ENCODE measurements at regions not wholly inside any gene's neighbourhood (a gene's known extent, or its start where the extent isn't known, plus 50 kb on each side); places are given as distances from the start of the nearest gene placed in this dataset.
A peak's percentile ranks its signal among the peaks of the same experiment; 100 is the strongest.

- H3K9me3 Mint-ChIP-seq, result no peaks in the 10 kb centered on the region
- H3K4me1 Mint-ChIP-seq, result peaks cover 6% of the 10 kb centered on the region; the same call in 2 of the 3 replicates
- Histone ChIP-seq H3K36me3 (ENCODE audit: insufficient read depth) (no peaks in the 10 kb centered on the region), H2AFZ (peak overlapping the region; percentile 26; the same call in 1 of the 2 replicates), H3K27ac (ENCODE audit: low read depth) (no peak overlapping the region), H3K9me2 (ENCODE audit: insufficient read depth) (no peaks in the 10 kb centered on the region), H4K20me1 (replicated peaks; ENCODE audit: insufficient read depth) (no peaks in the 10 kb centered on the region), H3K79me2 (replicated peaks; ENCODE audit: insufficient read depth) (no peaks in the 10 kb centered on the region), H3K27me3 (ENCODE audit: insufficient read depth) (no peaks in the 10 kb centered on the region), H3K4me1 (ENCODE audit: insufficient read depth) (peaks cover 4% of the 10 kb centered on the region), H3K4me3 (no peak overlapping the region), H3K4me2 (no peak overlapping the region), H3F3A (replicated peaks; ENCODE audit: low read depth) (no peaks in the 10 kb centered on the region)
- no peaks in the 10 kb centered on the region for H3K27me3 Mint-ChIP-seq (ENCODE audit: insufficient read depth, low read depth, poor library complexity)
- no peak for DNase-seq (ENCODE audit: low spot score)
- TF ChIP-seq ZNF114 (CRISPR knock-in tag; IDR thresholded peaks at IDR 0.05) (no peak), EZH2 (IDR thresholded peaks at IDR 0.05; ENCODE audit: low read depth, unreplicated experiment) (no peak), STAT1 (IDR thresholded peaks at IDR 0.05; ENCODE audit: unreplicated experiment) (no peak)
- TF ChIP-seq, protein P1, sequence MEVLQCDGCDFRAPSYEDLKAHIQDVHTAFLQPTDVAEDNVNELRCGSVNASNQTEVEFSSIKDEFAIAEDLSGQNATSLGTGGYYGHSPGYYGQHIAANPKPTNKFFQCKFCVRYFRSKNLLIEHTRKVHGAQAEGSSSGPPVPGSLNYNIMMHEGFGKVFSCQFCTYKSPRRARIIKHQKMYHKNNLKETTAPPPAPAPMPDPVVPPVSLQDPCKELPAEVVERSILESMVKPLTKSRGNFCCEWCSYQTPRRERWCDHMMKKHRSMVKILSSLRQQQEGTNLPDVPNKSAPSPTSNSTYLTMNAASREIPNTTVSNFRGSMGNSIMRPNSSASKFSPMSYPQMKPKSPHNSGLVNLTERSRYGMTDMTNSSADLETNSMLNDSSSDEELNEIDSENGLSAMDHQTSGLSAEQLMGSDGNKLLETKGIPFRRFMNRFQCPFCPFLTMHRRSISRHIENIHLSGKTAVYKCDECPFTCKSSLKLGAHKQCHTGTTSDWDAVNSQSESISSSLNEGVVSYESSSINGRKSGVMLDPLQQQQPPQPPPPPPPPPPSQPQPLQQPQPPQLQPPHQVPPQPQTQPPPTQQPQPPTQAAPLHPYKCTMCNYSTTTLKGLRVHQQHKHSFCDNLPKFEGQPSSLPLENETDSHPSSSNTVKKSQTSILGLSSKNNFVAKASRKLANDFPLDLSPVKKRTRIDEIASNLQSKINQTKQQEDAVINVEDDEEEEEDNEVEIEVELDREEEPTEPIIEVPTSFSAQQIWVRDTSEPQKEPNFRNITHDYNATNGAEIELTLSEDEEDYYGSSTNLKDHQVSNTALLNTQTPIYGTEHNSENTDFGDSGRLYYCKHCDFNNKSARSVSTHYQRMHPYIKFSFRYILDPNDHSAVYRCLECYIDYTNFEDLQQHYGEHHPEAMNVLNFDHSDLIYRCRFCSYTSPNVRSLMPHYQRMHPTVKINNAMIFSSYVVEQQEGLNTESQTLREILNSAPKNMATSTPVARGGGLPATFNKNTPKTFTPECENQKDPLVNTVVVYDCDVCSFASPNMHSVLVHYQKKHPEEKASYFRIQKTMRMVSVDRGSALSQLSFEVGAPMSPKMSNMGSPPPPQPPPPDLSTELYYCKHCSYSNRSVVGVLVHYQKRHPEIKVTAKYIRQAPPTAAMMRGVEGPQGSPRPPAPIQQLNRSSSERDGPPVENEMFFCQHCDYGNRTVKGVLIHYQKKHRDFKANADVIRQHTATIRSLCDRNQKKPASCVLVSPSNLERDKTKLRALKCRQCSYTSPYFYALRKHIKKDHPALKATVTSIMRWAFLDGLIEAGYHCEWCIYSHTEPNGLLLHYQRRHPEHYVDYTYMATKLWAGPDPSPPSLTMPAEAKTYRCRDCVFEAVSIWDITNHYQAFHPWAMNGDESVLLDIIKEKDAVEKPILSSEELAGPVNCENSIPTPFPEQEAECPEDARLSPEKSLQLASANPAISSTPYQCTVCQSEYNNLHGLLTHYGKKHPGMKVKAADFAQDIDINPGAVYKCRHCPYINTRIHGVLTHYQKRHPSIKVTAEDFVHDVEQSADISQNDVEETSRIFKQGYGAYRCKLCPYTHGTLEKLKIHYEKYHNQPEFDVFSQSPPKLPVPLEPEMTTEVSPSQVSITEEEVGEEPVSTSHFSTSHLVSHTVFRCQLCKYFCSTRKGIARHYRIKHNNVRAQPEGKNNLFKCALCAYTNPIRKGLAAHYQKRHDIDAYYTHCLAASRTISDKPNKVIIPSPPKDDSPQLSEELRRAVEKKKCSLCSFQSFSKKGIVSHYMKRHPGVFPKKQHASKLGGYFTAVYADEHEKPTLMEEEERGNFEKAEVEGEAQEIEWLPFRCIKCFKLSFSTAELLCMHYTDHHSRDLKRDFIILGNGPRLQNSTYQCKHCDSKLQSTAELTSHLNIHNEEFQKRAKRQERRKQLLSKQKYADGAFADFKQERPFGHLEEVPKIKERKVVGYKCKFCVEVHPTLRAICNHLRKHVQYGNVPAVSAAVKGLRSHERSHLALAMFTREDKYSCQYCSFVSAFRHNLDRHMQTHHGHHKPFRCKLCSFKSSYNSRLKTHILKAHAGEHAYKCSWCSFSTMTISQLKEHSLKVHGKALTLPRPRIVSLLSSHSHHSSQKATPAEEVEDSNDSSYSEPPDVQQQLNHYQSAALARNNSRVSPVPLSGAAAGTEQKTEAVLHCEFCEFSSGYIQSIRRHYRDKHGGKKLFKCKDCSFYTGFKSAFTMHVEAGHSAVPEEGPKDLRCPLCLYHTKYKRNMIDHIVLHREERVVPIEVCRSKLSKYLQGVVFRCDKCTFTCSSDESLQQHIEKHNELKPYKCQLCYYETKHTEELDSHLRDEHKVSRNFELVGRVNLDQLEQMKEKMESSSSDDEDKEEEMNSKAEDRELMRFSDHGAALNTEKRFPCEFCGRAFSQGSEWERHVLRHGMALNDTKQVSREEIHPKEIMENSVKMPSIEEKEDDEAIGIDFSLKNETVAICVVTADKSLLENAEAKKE (CRISPR knock-in tag; IDR thresholded peaks at IDR 0.05), result no peak
- no peak overlapping the region for H3K4me3 Mint-ChIP-seq
- H3K27ac Mint-ChIP-seq, result no peak overlapping the region
- no peak for ATAC-seq
- H3K36me3 Mint-ChIP-seq (ENCODE audit: low read depth), result no peaks in the 10 kb centered on the region
Observed at GRCh38 chr5:111856876-111857466, 100.0 kb upstream of the NREP start.

GRCh38 chr5:111855356-111855755 lies 98.4 kb upstream of the NREP start:
- no peak overlapping the region for H2AFZ ChIP-seq
- H3K36me3 ChIP-seq (ENCODE audit: insufficient read depth), result no peaks in the 10 kb centered on the region
- H3K27me3 ChIP-seq (ENCODE audit: insufficient read depth), result no peaks in the 10 kb centered on the region
- H3K79me2 ChIP-seq (replicated peaks; ENCODE audit: insufficient read depth), result no peaks in the 10 kb centered on the region
- Mint-ChIP-seq H3K4me1 (peaks cover 6% of the 10 kb centered on the region; the same call in 2 of the 3 replicates), H3K36me3 (ENCODE audit: low read depth) (no peaks in the 10 kb centered on the region), H3K27me3 (ENCODE audit: insufficient read depth, low read depth, poor library complexity) (no peaks in the 10 kb centered on the region), H3K9me3 (no peaks in the 10 kb centered on the region), H3K27ac (0 out of 2 replicates have a peak overlapping the region, but pooled peaks have one; percentile 21), H3K4me3 (no peak overlapping the region)
- peaks cover 4% of the 10 kb centered on the region for H3K4me1 ChIP-seq (ENCODE audit: insufficient read depth)
- DNase-seq (ENCODE audit: low spot score) (no peak), ATAC-seq (peak; percentile 46)
- no peak overlapping the region for H3K27ac ChIP-seq (ENCODE audit: low read depth)
- TF ChIP-seq, protein P2, sequence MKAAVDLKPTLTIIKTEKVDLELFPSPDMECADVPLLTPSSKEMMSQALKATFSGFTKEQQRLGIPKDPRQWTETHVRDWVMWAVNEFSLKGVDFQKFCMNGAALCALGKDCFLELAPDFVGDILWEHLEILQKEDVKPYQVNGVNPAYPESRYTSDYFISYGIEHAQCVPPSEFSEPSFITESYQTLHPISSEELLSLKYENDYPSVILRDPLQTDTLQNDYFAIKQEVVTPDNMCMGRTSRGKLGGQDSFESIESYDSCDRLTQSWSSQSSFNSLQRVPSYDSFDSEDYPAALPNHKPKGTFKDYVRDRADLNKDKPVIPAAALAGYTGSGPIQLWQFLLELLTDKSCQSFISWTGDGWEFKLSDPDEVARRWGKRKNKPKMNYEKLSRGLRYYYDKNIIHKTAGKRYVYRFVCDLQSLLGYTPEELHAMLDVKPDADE (IDR thresholded peaks at IDR 0.05), result no peak
- TF ChIP-seq EZH2phosphoT487 (IDR thresholded peaks at IDR 0.05; ENCODE audit: unreplicated experiment) (no peak), ZNF331 (CRISPR knock-in tag; IDR thresholded peaks at IDR 0.05; ENCODE audit: low read depth) (no peak), CREB1 (CRISPR knock-in tag; IDR thresholded peaks at IDR 0.05; ENCODE audit: low read depth) (no peak), ZNF114 (CRISPR knock-in tag; IDR thresholded peaks at IDR 0.05) (no peak), POLR2AphosphoS5 (IDR thresholded peaks at IDR 0.05; ENCODE audit: low read depth) (no peak)
- no peak overlapping the region for H3K4me3 ChIP-seq
- no peaks in the 10 kb centered on the region for H4K20me1 ChIP-seq (replicated peaks; ENCODE audit: insufficient read depth)
- no peak overlapping the region for H3K4me2 ChIP-seq
- no peaks in the 10 kb centered on the region for H3K9me2 ChIP-seq (ENCODE audit: insufficient read depth)
- no peaks in the 10 kb centered on the region for H3F3A ChIP-seq (replicated peaks; ENCODE audit: low read depth)

Measured in GM23338 (cell line).